ENCODE measurements at regions not wholly inside any gene's neighbourhood (a gene's known extent, or its start where the extent isn't known, plus 50 kb on each side); places are given as distances from the start of the nearest gene placed in this dataset.

GRCh38 chr5:174352681-174353080 lies 307.2 kb downstream of the NSG2 start:
- Histone ChIP-seq H3K4me3 (no peak overlapping the region), H3K27me3 (peaks cover 0 to 4% (median 0%) of the 10 kb centered on the region in 3 donors), H3K36me3 (no peaks in the 10 kb centered on the region), H3K27ac (no peak overlapping the region), H3K4me1 (no peaks in the 10 kb centered on the region), H3K9me3 (no peaks in the 10 kb centered on the region)
- in situ Hi-C loops (cut with MboI; ENCODE audit: low sequenced_read_pairs in 4 of 4) (no loop called here), intact Hi-C loops (cut with DNase I; ENCODE audit: low total_unique reads) (no loop called here)
- ATAC-seq (no peak), DNase-seq (no peak)
- TF ChIP-seq CTCF (IDR thresholded peaks at IDR 0.05 in 4 of 5, conservative IDR thresholded peaks at IDR 0.05 in 1 of 5): no peak
- no peak for TF ChIP-seq POLR2A (IDR thresholded peaks at IDR 0.05)

GRCh38 chr5:174354571-174354970 lies 309.1 kb downstream of the NSG2 start:
- Histone ChIP-seq H3K36me3 (no peaks in the 10 kb centered on the region), H3K4me1 (no peaks in the 10 kb centered on the region), H3K27ac (no peak overlapping the region), H3K9me3 (no peaks in the 10 kb centered on the region), H3K4me3 (no peak overlapping the region), H3K27me3 (peaks cover 0 to 4% (median 0%) of the 10 kb centered on the region in 3 donors)
- TF ChIP-seq CTCF (IDR thresholded peaks at IDR 0.05 in 4 of 5, conservative IDR thresholded peaks at IDR 0.05 in 1 of 5) (no peak), POLR2A (IDR thresholded peaks at IDR 0.05) (no peak)
- DNase-seq (no peak), ATAC-seq (no peak)
- in situ Hi-C loops (cut with MboI; ENCODE audit: low sequenced_read_pairs in 4 of 4): no loop called here
- intact Hi-C loops (cut with DNase I; ENCODE audit: low total_unique reads): no loop called here

- Histone ChIP-seq H3K36me3 (no peaks in the 10 kb centered on the region), H3K27ac (no peak overlapping the region), H3K4me3 (no peak overlapping the region), H3K27me3 (peaks cover 0 to 4% (median 0%) of the 10 kb centered on the region in 3 donors), H3K9me3 (no peaks in the 10 kb centered on the region), H3K4me1 (no peaks in the 10 kb centered on the region)
- ATAC-seq (no peak), DNase-seq (no peak)
- in situ Hi-C loops (cut with MboI; ENCODE audit: low sequenced_read_pairs in 4 of 4) (no loop called here), intact Hi-C loops (cut with DNase I; ENCODE audit: low total_unique reads) (no loop called here)
- TF ChIP-seq POLR2A (IDR thresholded peaks at IDR 0.05) (no peak), CTCF (IDR thresholded peaks at IDR 0.05 in 4 of 5, conservative IDR thresholded peaks at IDR 0.05 in 1 of 5) (no peak)
These were observed 309.7 kb downstream of the NSG2 start for GRCh38 chr5:174355208-174355612.

GRCh38 chr5:174355995-174356394 lies 310.5 kb downstream of the NSG2 start:
- TF ChIP-seq CTCF (IDR thresholded peaks at IDR 0.05 in 4 of 5, conservative IDR thresholded peaks at IDR 0.05 in 1 of 5) (no peak), POLR2A (IDR thresholded peaks at IDR 0.05) (no peak)
- Histone ChIP-seq H3K36me3 (no peaks in the 10 kb centered on the region), H3K27me3 (peaks cover 0 to 4% (median 0%) of the 10 kb centered on the region in 3 donors), H3K4me1 (no peaks in the 10 kb centered on the region), H3K27ac (no peak overlapping the region), H3K4me3 (no peak overlapping the region), H3K9me3 (no peaks in the 10 kb centered on the region)
- in situ Hi-C loops (cut with MboI; ENCODE audit: low sequenced_read_pairs in 4 of 4): no loop called here
- ATAC-seq (no peak), DNase-seq (no peak)
- intact Hi-C loops (cut with DNase I; ENCODE audit: low total_unique reads): no loop called here

GRCh38 chr5:174356536-174356935 lies 311.0 kb downstream of the NSG2 start:
- ATAC-seq (no peak), DNase-seq (no peak)
- no peaks in the 10 kb centered on the region for H3K9me3 ChIP-seq
- H3K27ac ChIP-seq: no peak overlapping the region
- TF ChIP-seq POLR2A (IDR thresholded peaks at IDR 0.05): no peak
- TF ChIP-seq CTCF (IDR thresholded peaks at IDR 0.05 in 4 of 5, conservative IDR thresholded peaks at IDR 0.05 in 1 of 5): no peak
- peaks cover 0 to 4% (median 0%) of the 10 kb centered on the region in 3 donors for H3K27me3 ChIP-seq
- H3K36me3 ChIP-seq: no peaks in the 10 kb centered on the region
- in situ Hi-C loops (cut with MboI; ENCODE audit: low sequenced_read_pairs in 4 of 4): no loop called here
- H3K4me1 ChIP-seq: no peaks in the 10 kb centered on the region
- no peak overlapping the region for H3K4me3 ChIP-seq
- intact Hi-C loops (cut with DNase I; ENCODE audit: low total_unique reads): no loop called here

Data from gastrocnemius medialis (tissue), 4 donors.